ENCODE measurements at regions not wholly inside any gene's neighbourhood (a gene's known extent, or its start where the extent isn't known, plus 50 kb on each side); places are given as distances from the start of the nearest gene placed in this dataset.
"Not testable (repeated sequence)": the region's sequence is repeated elsewhere in the genome, so short reads cannot be mapped to it uniquely, and the experiment has no call there.

DNA sequence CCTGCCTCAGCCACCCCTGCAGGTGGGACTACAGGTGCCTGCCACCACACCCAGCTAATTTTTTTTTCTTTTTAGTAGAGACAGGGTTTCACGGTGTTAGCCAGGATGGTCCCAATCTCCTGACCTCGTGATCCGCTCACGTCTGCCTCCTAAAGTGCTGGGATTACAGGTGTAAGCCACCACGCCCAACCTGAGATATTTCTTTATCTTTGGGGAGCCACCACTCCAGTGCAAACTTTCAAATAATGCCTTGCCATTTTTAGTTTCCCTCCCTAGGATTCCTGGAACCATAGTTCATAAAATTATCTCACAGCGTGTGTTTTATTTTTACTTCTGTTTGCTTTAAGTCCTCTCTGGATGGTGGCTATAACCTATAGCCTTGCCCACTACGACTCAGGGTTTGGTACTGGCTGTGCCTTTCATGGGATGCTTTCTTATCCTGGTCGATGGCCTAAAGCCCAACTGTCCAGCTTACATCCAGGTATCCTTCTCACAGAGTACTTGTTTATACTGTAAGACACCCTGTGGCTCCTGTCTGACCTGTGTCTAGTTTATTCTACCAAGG lies 374.7 kb upstream of the NPAP1 start:
- not testable (repeated sequence) for DNase-seq (ENCODE audit: low read depth in 4 of 4, low spot score in 3 of 4)

DNA sequence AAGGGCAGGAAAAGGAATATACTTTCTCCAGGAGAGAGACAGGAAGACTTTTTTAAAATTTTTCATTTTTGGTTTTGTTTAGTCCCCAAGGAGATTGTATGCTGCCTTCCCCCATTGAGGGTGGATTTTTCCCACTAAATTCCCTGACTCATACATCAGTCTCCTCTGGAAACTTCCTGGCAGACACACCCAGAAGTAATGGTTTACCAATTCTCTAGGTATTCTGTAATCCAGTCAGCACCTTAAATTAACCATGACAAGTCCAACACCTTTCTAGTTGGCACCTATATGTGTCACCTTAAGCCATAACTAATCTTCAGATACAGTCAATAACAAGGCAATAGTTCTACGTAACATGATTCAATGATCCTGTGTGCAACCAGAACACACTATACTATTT lies 373.6 kb upstream of the NPAP1 start:
- not testable (repeated sequence) for DNase-seq (ENCODE audit: low read depth in 4 of 4, low spot score in 3 of 4)

- not testable (repeated sequence) for DNase-seq (ENCODE audit: low read depth in 4 of 4, low spot score in 3 of 4)
Observed at GRCh38 chr15:24304747-24305146, 370.8 kb upstream of the NPAP1 start.

DNA sequence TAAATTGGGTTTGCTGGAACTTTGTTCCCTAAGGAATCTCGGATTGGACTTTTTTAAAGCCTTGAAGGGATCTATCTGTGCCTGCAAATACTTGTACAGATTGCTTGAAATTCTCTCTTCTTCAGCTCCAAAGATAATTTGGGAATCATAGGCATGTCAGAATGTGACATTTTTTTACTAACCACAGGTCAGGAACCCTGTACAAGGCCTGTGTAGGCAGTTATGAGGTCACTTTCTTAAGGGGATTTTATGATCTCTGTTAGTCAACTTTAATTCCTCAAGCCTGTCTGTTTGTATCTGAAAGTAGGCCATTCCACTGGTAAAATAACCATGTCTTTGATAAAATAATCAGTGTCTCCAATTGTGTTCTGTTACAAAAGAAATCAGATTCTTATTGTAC lies 369.9 kb upstream of the NPAP1 start:
- not testable (repeated sequence) for DNase-seq (ENCODE audit: low read depth in 4 of 4, low spot score in 3 of 4)

- not testable (repeated sequence) for DNase-seq (ENCODE audit: low read depth in 4 of 4, low spot score in 3 of 4)
Observed at GRCh38 chr15:24309700-24310099, 365.9 kb upstream of the NPAP1 start.

- not testable (repeated sequence) for DNase-seq (ENCODE audit: low read depth in 4 of 4, low spot score in 3 of 4)
Observed at GRCh38 chr15:24311692-24312091, 363.9 kb upstream of the NPAP1 start.

DNA sequence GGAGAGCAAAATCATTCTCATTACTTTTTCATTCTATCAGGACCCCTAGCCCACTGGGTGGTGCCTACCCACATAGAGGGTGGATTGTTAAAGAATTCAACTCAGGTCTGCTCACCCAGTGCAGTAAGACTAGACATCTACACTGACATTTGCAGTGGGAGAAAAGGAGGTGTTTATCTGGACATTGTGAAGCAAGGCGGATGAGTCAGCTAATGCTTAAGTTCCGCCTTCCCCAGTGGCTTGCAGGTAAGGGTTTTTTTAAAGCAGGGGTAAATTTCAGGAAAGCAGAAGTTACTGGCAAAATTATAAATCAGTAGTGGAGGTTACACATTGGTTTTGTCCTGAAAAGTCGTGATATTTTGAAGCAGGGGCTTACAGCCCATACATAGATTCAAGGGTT lies 359.2 kb upstream of the NPAP1 start:
- not testable (repeated sequence) for DNase-seq (ENCODE audit: low read depth in 4 of 4, low spot score in 3 of 4)

- no peak for DNase-seq (ENCODE audit: low read depth in 4 of 4, low spot score in 3 of 4)
Observed at GRCh38 chr15:24318981-24319380, 356.6 kb upstream of the NPAP1 start.

DNA sequence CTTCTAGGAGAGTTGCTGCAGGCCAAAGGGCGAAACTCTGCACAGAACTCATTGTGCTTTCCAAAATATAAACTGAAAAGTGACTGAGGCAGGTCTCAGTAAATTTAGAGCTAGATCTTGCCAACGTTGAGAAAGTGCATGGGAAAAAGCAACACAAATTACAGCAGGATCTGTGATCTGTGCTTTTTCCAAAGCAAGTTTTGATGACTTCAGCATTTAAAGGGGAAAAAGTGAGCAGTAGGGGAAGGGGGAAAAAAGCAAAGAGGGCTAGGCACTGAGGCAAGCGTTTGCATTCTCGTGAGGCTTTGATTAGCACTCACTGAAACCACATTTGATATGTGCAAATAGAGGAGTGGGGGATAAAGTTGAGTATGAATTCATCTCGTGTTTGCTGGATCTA lies 351.5 kb upstream of the NPAP1 start:
- not testable (repeated sequence) for DNase-seq (ENCODE audit: low read depth in 4 of 4, low spot score in 3 of 4)

DNA sequence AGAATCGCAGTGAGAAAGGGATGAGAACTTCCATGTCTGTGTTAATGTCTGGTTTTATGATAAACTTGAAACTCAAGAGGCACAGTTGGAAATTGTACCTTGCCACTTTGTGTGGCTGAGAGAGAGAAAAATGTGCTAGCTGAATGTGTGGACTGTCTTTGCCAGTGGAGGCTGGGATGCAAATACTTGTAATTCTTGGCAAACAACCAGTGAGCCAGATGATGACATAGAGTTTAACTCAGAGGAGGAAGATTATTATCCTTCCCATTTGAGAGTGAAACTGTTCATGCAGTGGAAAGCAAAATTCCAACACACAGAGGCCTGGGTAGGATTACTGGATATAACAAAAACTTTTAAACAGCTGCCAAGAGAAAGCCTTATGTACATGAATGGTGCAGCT lies 349.1 kb upstream of the NPAP1 start:
- peak in 2 of 4 donors; percentile 1 to 2 for DNase-seq (ENCODE audit: low read depth in 4 of 4, low spot score in 3 of 4)

GRCh38 chr15:24331964-24332363 lies 343.6 kb upstream of the NPAP1 start:
- DNase-seq (ENCODE audit: low read depth in 4 of 4, low spot score in 3 of 4): not testable (repeated sequence)

GRCh38 chr15:24341876-24342275 lies 333.7 kb upstream of the NPAP1 start:
- not testable (repeated sequence) for DNase-seq (ENCODE audit: low read depth in 4 of 4, low spot score in 3 of 4)

- not testable (repeated sequence) for DNase-seq (ENCODE audit: low read depth in 4 of 4, low spot score in 3 of 4)
Observed at GRCh38 chr15:24352777-24353176, 322.8 kb upstream of the NPAP1 start.

DNA sequence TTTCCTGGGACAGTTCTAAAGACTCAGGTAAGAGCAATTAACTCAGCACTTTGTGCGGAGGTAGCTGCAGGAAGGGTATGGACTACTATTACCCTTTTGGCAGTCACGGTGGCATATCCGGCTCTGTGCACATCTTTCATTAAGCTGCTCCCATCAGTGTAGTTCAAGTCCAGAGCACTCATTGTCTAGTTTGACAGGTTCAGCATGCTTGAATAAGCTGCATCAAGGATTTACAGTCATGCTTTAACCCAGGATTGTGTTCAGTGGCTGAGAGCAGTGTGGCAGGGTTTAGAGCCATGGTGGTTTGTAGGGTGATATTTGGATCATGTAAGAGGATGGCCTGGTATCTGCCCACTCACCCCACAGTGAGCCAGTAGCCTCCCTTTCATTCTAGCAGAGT lies 294.5 kb upstream of the NPAP1 start:
- not testable (repeated sequence) for DNase-seq (ENCODE audit: low read depth in 4 of 4, low spot score in 3 of 4)

GRCh38 chr15:24385258-24385657 lies 290.3 kb upstream of the NPAP1 start:
- not testable (repeated sequence) for DNase-seq (ENCODE audit: low read depth in 4 of 4, low spot score in 3 of 4)

GRCh38 chr15:24394303-24394702 lies 281.3 kb upstream of the NPAP1 start:
- no peak for DNase-seq (ENCODE audit: low read depth in 4 of 4, low spot score in 3 of 4)

DNA sequence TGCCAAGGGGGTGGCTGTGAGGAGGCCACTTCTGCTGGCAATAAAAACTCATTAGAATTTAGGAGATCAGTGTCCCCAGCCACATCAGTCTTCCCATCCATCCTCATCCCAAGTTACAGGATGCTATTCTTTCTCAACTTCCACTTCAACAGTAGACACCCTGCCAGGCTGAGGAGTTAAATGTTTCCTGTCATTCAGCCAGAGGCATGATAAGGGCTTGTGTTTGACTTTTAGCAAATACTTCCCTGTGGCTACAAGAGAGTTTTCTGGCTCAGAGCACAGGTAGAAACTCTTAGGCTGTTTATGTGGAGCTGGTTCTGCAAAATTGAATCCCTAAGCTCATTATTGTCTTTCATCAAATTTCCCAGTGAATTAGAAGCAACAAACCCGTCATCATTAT lies 262.9 kb upstream of the NPAP1 start:
- DNase-seq (ENCODE audit: low read depth in 4 of 4, low spot score in 3 of 4): not testable (repeated sequence)

GRCh38 chr15:24426286-24427054 lies 249.1 kb upstream of the NPAP1 start:
- DNase-seq (ENCODE audit: low read depth in 4 of 4, low spot score in 3 of 4): not testable (repeated sequence)

DNA sequence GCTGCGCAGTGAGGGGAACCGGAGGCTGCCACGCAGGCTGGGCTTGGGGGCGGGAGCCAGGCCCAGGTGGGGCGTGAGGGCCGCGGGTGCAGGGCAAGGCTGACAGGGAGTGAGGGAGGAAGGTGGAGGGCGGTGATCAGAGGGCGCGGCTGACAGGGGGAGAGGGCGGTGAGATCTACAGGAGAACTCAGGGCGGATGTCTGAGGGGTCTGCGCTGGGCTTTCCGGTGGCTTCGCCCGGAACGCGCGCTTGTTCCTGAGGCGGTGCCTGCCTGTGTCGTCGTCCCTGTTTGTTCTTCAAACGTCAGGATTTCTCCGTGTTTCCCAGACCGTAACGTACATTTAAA lies 248.5 kb upstream of the NPAP1 start:
- not testable (repeated sequence) for DNase-seq (ENCODE audit: low read depth in 4 of 4, low spot score in 3 of 4)

GRCh38 chr15:24435075-24435820 lies 240.3 kb upstream of the NPAP1 start:
- not testable (repeated sequence) for DNase-seq (ENCODE audit: low read depth in 4 of 4, low spot score in 3 of 4)

GRCh38 chr15:24437270-24437669 lies 238.3 kb upstream of the NPAP1 start:
- not testable (repeated sequence) for DNase-seq (ENCODE audit: low read depth in 4 of 4, low spot score in 3 of 4)

- not testable (repeated sequence) for DNase-seq (ENCODE audit: low read depth in 4 of 4, low spot score in 3 of 4)
Observed at GRCh38 chr15:24437735-24438134, 237.8 kb upstream of the NPAP1 start.
